ENCODE measurements at regions not wholly inside any gene's neighbourhood (a gene's known extent, or its start where the extent isn't known, plus 50 kb on each side); places are given as distances from the start of the nearest gene placed in this dataset.
"Not testable (repeated sequence)": the region's sequence is repeated elsewhere in the genome, so short reads cannot be mapped to it uniquely, and the experiment has no call there.

- H3K27ac ChIP-seq (ENCODE audit: low read depth, low read length): no peak overlapping the region
- no peaks in the 10 kb centered on the region for H3K36me3 ChIP-seq (ENCODE audit: insufficient read depth, low read length)
- H3K9me3 ChIP-seq (ENCODE audit: low read depth, low read length): peaks cover 3% of the 10 kb centered on the region
- no peak for TF ChIP-seq CTCF (IDR thresholded peaks at IDR 0.05; ENCODE audit: extremely low read depth, low read depth, low read length)
- no peak overlapping the region for H3K4me2 ChIP-seq (ENCODE audit: insufficient read depth, low read length)
- H3K4me1 ChIP-seq (ENCODE audit: insufficient read depth, low read length): no peaks in the 10 kb centered on the region
- H3K27me3 ChIP-seq (ENCODE audit: insufficient read depth, low read length): no peaks in the 10 kb centered on the region
- H3K4me3 ChIP-seq (ENCODE audit: insufficient read depth, low read length): no peak overlapping the region
- H4K20me1 ChIP-seq (ENCODE audit: insufficient read depth, low read length): no peaks in the 10 kb centered on the region
- H2AFZ ChIP-seq (ENCODE audit: low read length): no peak overlapping the region
- DNase-seq (ENCODE audit: insufficient read length, low spot score, missing footprints): no peak
- H3K79me2 ChIP-seq (ENCODE audit: insufficient read depth, low read length): no peaks in the 10 kb centered on the region
Observed at GRCh38 chrX:1883772-1884171, 268.9 kb downstream of the ASMT start.

- no peak for TF ChIP-seq CTCF (IDR thresholded peaks at IDR 0.05; ENCODE audit: extremely low read depth, low read depth, low read length)
- H3K9me3 ChIP-seq (ENCODE audit: low read depth, low read length): peaks cover 3% of the 10 kb centered on the region
- DNase-seq (ENCODE audit: insufficient read length, low spot score, missing footprints): no peak
Observed at GRCh38 chrX:1884446-1884845, 269.6 kb downstream of the ASMT start.

GRCh38 chrX:1885116-1885515 lies 270.3 kb downstream of the ASMT start:
- H3K4me3 ChIP-seq (ENCODE audit: insufficient read depth, low read length): no peak overlapping the region
- no peak for TF ChIP-seq CTCF (IDR thresholded peaks at IDR 0.05; ENCODE audit: extremely low read depth, low read depth, low read length)
- no peaks in the 10 kb centered on the region for H3K27me3 ChIP-seq (ENCODE audit: insufficient read depth, low read length)
- H3K27ac ChIP-seq (ENCODE audit: low read depth, low read length): no peak overlapping the region
- no peak overlapping the region for H2AFZ ChIP-seq (ENCODE audit: low read length)
- H3K36me3 ChIP-seq (ENCODE audit: insufficient read depth, low read length): no peaks in the 10 kb centered on the region
- no peak for DNase-seq (ENCODE audit: insufficient read length, low spot score, missing footprints)
- H3K4me2 ChIP-seq (ENCODE audit: insufficient read depth, low read length): no peak overlapping the region
- H3K9me3 ChIP-seq (ENCODE audit: low read depth, low read length): peaks cover 3% of the 10 kb centered on the region
- H4K20me1 ChIP-seq (ENCODE audit: insufficient read depth, low read length): no peaks in the 10 kb centered on the region
- no peaks in the 10 kb centered on the region for H3K79me2 ChIP-seq (ENCODE audit: insufficient read depth, low read length)
- H3K4me1 ChIP-seq (ENCODE audit: insufficient read depth, low read length): no peaks in the 10 kb centered on the region

More at GRCh38 chrX:1884446-1884845, 269.6 kb downstream of the ASMT start:
- Histone ChIP-seq H3K36me3 (ENCODE audit: insufficient read depth, low read length) (no peaks in the 10 kb centered on the region), H3K4me3 (ENCODE audit: insufficient read depth, low read length) (no peak overlapping the region), H3K4me1 (ENCODE audit: insufficient read depth, low read length) (no peaks in the 10 kb centered on the region), H4K20me1 (ENCODE audit: insufficient read depth, low read length) (no peaks in the 10 kb centered on the region), H3K27me3 (ENCODE audit: insufficient read depth, low read length) (no peaks in the 10 kb centered on the region), H2AFZ (ENCODE audit: low read length) (no peak overlapping the region), H3K4me2 (ENCODE audit: insufficient read depth, low read length) (no peak overlapping the region), H3K27ac (ENCODE audit: low read depth, low read length) (no peak overlapping the region), H3K79me2 (ENCODE audit: insufficient read depth, low read length) (no peaks in the 10 kb centered on the region)

GRCh38 chrX:1888305-1888704 lies 273.4 kb downstream of the ASMT start:
- not testable (repeated sequence) for H3K9me3 ChIP-seq (ENCODE audit: low read depth, low read length); H3K4me1 ChIP-seq (ENCODE audit: insufficient read depth, low read length); H3K36me3 ChIP-seq (ENCODE audit: insufficient read depth, low read length); H2AFZ ChIP-seq (ENCODE audit: low read length); DNase-seq (ENCODE audit: insufficient read length, low spot score, missing footprints); H4K20me1 ChIP-seq (ENCODE audit: insufficient read depth, low read length); H3K27ac ChIP-seq (ENCODE audit: low read depth, low read length); H3K4me3 ChIP-seq (ENCODE audit: insufficient read depth, low read length); H3K79me2 ChIP-seq (ENCODE audit: insufficient read depth, low read length); H3K27me3 ChIP-seq (ENCODE audit: insufficient read depth, low read length); H3K4me2 ChIP-seq (ENCODE audit: insufficient read depth, low read length)

GRCh38 chrX:1894026-1894294 lies 279.1 kb downstream of the ASMT start:
- Histone ChIP-seq H4K20me1 (ENCODE audit: insufficient read depth, low read length) (no peaks in the 10 kb centered on the region), H3K4me2 (ENCODE audit: insufficient read depth, low read length) (no peak overlapping the region), H2AFZ (ENCODE audit: low read length) (no peak overlapping the region), H3K36me3 (ENCODE audit: insufficient read depth, low read length) (no peaks in the 10 kb centered on the region), H3K9me3 (ENCODE audit: low read depth, low read length) (no peaks in the 10 kb centered on the region), H3K4me1 (ENCODE audit: insufficient read depth, low read length) (no peaks in the 10 kb centered on the region), H3K27ac (ENCODE audit: low read depth, low read length) (no peak overlapping the region), H3K4me3 (ENCODE audit: insufficient read depth, low read length) (no peak overlapping the region), H3K27me3 (ENCODE audit: insufficient read depth, low read length) (no peaks in the 10 kb centered on the region), H3K79me2 (ENCODE audit: insufficient read depth, low read length) (no peaks in the 10 kb centered on the region)
- no peak for TF ChIP-seq CTCF (IDR thresholded peaks at IDR 0.05; ENCODE audit: extremely low read depth, low read depth, low read length)
- DNase-seq (ENCODE audit: insufficient read length, low spot score, missing footprints): no peak
